T-cell (primary cell): ENCODE measurements at regions not wholly inside any gene's neighbourhood (a gene's known extent, or its start where the extent isn't known, plus 50 kb on each side); places are given as distances from the start of the nearest gene placed in this dataset.
"Not testable (repeated sequence)": the region's sequence is repeated elsewhere in the genome, so short reads cannot be mapped to it uniquely, and the experiment has no call there.

Source experiments
- ATAC-seq, 4 experiments: fragments of 200-7000 bp in 3 of 4; fragments of 150-1000 bp in 1 of 4; cut with Tn5 transposase; replicated peaks in 1 of 4; 1 replicate in 3 of 4; 2 replicates in 1 of 4; pipeline ENCODE4 v1.10.0; 2021; ENCODE audit warnings: moderate library complexity in 3 of 4, mild to moderate bottlenecking in 2 of 4, moderate number of reproducible peaks in 1 of 4
- CTCF ChIA-PET, 2 donors: fragments of 300-600 bp; sonication (Branson Sonifier 250); formaldehyde crosslinking; loops; one replicate each; lab custom pipeline; 2022; ENCODE audit warnings: antibody characterized with exemption in 2 of 2; lab: Charles Lee
- POLR2A ChIA-PET, 2 donors: fragments of 300-600 bp; sonication (Branson Sonifier 250); formaldehyde crosslinking; loops; one replicate each; lab custom pipeline; 2022; ENCODE audit warnings: antibody characterized with exemption in 2 of 2; lab: Charles Lee
- DNase-seq, 35 experiments: peaks; one replicate each; pipeline versions ENCODE4 v3.0.0 to v3.0.0-alpha.2; 2013 to 2023
- H3K27ac ChIP-seq: one replicate; pipeline ENCODE4 v1.5.1; 2013; ENCODE audit warnings: low read length
- H3K27me3 ChIP-seq, 2 experiments: replicated peaks in 1 of 2; 1 replicate in 1 of 2; 2 replicates in 1 of 2; pipeline versions ENCODE4 v1.6.1 to v1.7.0; 2013; ENCODE audit warnings: low read length in 1 of 2, mixed read lengths in 1 of 2; ENCODE audit not compliant: control insufficient read depth in 2 of 2, insufficient read depth in 2 of 2; ENCODE audit errors: extremely low read depth in 1 of 2
- H3K36me3 ChIP-seq, 2 donors: 1 replicate in 1 of 2; 2 replicates in 1 of 2; pipeline versions ENCODE4 v1.6.1 to v1.7.0; 2013; ENCODE audit warnings: low read length in 1 of 2; ENCODE audit not compliant: control insufficient read depth in 2 of 2, insufficient read depth in 1 of 2; ENCODE audit errors: extremely low read depth in 1 of 2
- H3K4me1 ChIP-seq, 2 experiments: 1 replicate in 1 of 2; 2 replicates in 1 of 2; pipeline versions ENCODE4 v1.6.1 to v1.7.0; 2013; ENCODE audit warnings: low read length in 2 of 2, mixed read lengths in 1 of 2; ENCODE audit not compliant: insufficient read depth in 2 of 2, control insufficient read depth in 1 of 2; ENCODE audit errors: extremely low read depth in 1 of 2
- H3K4me3 ChIP-seq, 2 donors: 1 replicate in 1 of 2; 2 replicates in 1 of 2; pipeline versions ENCODE4 v1.5.1 to v1.7.0; 2013; ENCODE audit warnings: mild to moderate bottlenecking in 2 of 2, low read length in 1 of 2, moderate library complexity in 1 of 2; ENCODE audit not compliant: control insufficient read depth in 1 of 2; ENCODE audit errors: extremely low read depth in 1 of 2
- H3K9me3 ChIP-seq: 2 replicates; pipeline ENCODE4 v1.7.0; 2013
- H3K27ac Mint-ChIP-seq, 2 donors: one replicate each; pipeline ENCODE4 v1.8.0; 2020 to 2021; ENCODE audit warnings: mild to moderate bottlenecking in 2 of 2, mixed read lengths in 2 of 2
- H3K27me3 Mint-ChIP-seq, 2 donors: one replicate each; pipeline ENCODE4 v1.8.0; 2021 to 2022; ENCODE audit warnings: mixed read lengths in 2 of 2
- H3K36me3 Mint-ChIP-seq: one replicate; pipeline ENCODE4 v1.8.0; 2021; ENCODE audit warnings: mixed read lengths
- H3K4me1 Mint-ChIP-seq, 3 donors: one replicate each; pipeline ENCODE4 v1.8.0; 2020 to 2022; ENCODE audit warnings: mixed read lengths in 3 of 3, mild to moderate bottlenecking in 1 of 3
- H3K4me3 Mint-ChIP-seq, 3 donors: one replicate each; pipeline ENCODE4 v1.8.0; 2020 to 2022; ENCODE audit warnings: mild to moderate bottlenecking in 3 of 3, mixed read lengths in 3 of 3, moderate library complexity in 3 of 3
- H3K9me3 Mint-ChIP-seq, 3 donors: one replicate each; pipeline ENCODE4 v1.8.0; 2020 to 2022; ENCODE audit warnings: mixed read lengths in 3 of 3
- WGBS: methylation state at CpG from one replicate; pipeline ENCODE4 v1.1.5; 2013; ENCODE audit warnings: missing lambda C conversion rate; ENCODE audit not compliant: insufficient coverage; 5-methylcytosine and 5-hydroxymethylcytosine counted together

- peaks cover 4 to 11% (median 5%) of the 10 kb centered on the region in 3 donors for H3K9me3 Mint-ChIP-seq
- no peaks in the 10 kb centered on the region for H3K27me3 Mint-ChIP-seq
- no peaks in the 10 kb centered on the region for H3K9me3 ChIP-seq
- H3K36me3 ChIP-seq: no peaks in the 10 kb centered on the region
- no peaks in the 10 kb centered on the region for H3K36me3 Mint-ChIP-seq
- no peaks in the 10 kb centered on the region for H3K27me3 ChIP-seq
- ATAC-seq: no peak
- POLR2A ChIA-PET: no interaction called here
- no peak for DNase-seq
- no peaks in the 10 kb centered on the region for H3K4me1 Mint-ChIP-seq
- no peak overlapping the region for H3K27ac ChIP-seq
- H3K4me1 ChIP-seq: no peaks in the 10 kb centered on the region
- CTCF ChIA-PET: no interaction called here
- no peak overlapping the region for H3K4me3 ChIP-seq
- H3K27ac Mint-ChIP-seq: no peak overlapping the region
- no CpG with 5 or more reads among the region's 1 CpG for WGBS
- H3K4me3 Mint-ChIP-seq: no peak overlapping the region
Measured at GRCh38 chr3:90080988-90081387, 973.6 kb downstream of the EPHA3 start.

- H3K27ac ChIP-seq, H3K4me1 ChIP-seq, H3K9me3 ChIP-seq, H3K36me3 ChIP-seq, H3K4me3 Mint-ChIP-seq, ATAC-seq, H3K27me3 Mint-ChIP-seq, H3K27me3 ChIP-seq, H3K4me3 ChIP-seq, H3K9me3 Mint-ChIP-seq, CTCF ChIA-PET, H3K36me3 Mint-ChIP-seq, DNase-seq, H3K4me1 Mint-ChIP-seq, POLR2A ChIA-PET, H3K27ac Mint-ChIP-seq: not testable (repeated sequence)
- 67% methylated on average over 2 of the region's 8 CpGs for WGBS
Measured at GRCh38 chr3:90086297-90086696, 978.9 kb downstream of the EPHA3 start.

GRCh38 chr3:90087703-90088102, 980.3 kb downstream of the EPHA3 start:
- Histone ChIP-seq H3K36me3 (no peaks in the 10 kb centered on the region), H3K4me3 (no peak overlapping the region), H3K9me3 (no peaks in the 10 kb centered on the region), H3K27ac (no peak overlapping the region), H3K4me1 (no peaks in the 10 kb centered on the region), H3K27me3 (no peaks in the 10 kb centered on the region)
- ChIA-PET POLR2A (no interaction called here), CTCF (no interaction called here)
- Mint-ChIP-seq H3K9me3 (no peaks in the 10 kb centered on the region), H3K4me3 (no peak overlapping the region), H3K36me3 (no peaks in the 10 kb centered on the region), H3K27me3 (no peaks in the 10 kb centered on the region), H3K4me1 (no peaks in the 10 kb centered on the region), H3K27ac (no peak overlapping the region)
- DNase-seq (no peak), ATAC-seq (no peak)
- no CpG with 5 or more reads among the region's 2 CpGs for WGBS

- H3K27ac ChIP-seq: no peak overlapping the region
- no peak for DNase-seq
- H3K36me3 ChIP-seq: no peaks in the 10 kb centered on the region
- H3K27me3 ChIP-seq: no peaks in the 10 kb centered on the region
- no peaks in the 10 kb centered on the region for H3K9me3 ChIP-seq
- POLR2A ChIA-PET: no interaction called here
- peaks cover 0 to 6% (median 3%) of the 10 kb centered on the region in 3 donors for H3K9me3 Mint-ChIP-seq
- H3K27ac Mint-ChIP-seq: no peak overlapping the region
- no peak overlapping the region for H3K4me3 ChIP-seq
- ATAC-seq: no peak
- H3K36me3 Mint-ChIP-seq: no peaks in the 10 kb centered on the region
- no peaks in the 10 kb centered on the region for H3K27me3 Mint-ChIP-seq
- CTCF ChIA-PET: no interaction called here
- no peaks in the 10 kb centered on the region for H3K4me1 Mint-ChIP-seq
- WGBS: no CpG with 5 or more reads among the region's 2 CpGs
- no peaks in the 10 kb centered on the region for H3K4me1 ChIP-seq
- no peak overlapping the region for H3K4me3 Mint-ChIP-seq
Measured at GRCh38 chr3:90091549-90091948, 984.1 kb downstream of the EPHA3 start.

GRCh38 chr3:90092994-90093393, 985.6 kb downstream of the EPHA3 start:
- H3K27me3 ChIP-seq: no peaks in the 10 kb centered on the region
- DNase-seq (no peak), ATAC-seq (no peak)
- Mint-ChIP-seq H3K9me3 (peaks cover 0 to 7% (median 3%) of the 10 kb centered on the region in 3 donors), H3K36me3 (no peaks in the 10 kb centered on the region), H3K4me3 (no peak overlapping the region), H3K27ac (no peak overlapping the region), H3K4me1 (no peaks in the 10 kb centered on the region), H3K27me3 (no peaks in the 10 kb centered on the region)
- no peaks in the 10 kb centered on the region for H3K4me1 ChIP-seq
- no CpG with 5 or more reads among the region's 1 CpG for WGBS
- CTCF ChIA-PET: no interaction called here
- POLR2A ChIA-PET: no interaction called here
- H3K27ac ChIP-seq: no peak overlapping the region
- H3K36me3 ChIP-seq: no peaks in the 10 kb centered on the region
- H3K4me3 ChIP-seq: no peak overlapping the region
- no peaks in the 10 kb centered on the region for H3K9me3 ChIP-seq

GRCh38 chr3:90095811-90096210, 988.4 kb downstream of the EPHA3 start:
- no peak overlapping the region for H3K4me3 Mint-ChIP-seq
- H3K27me3 Mint-ChIP-seq: no peaks in the 10 kb centered on the region
- no peaks in the 10 kb centered on the region for H3K9me3 ChIP-seq
- ChIA-PET POLR2A (no interaction called here), CTCF (no interaction called here)
- no peaks in the 10 kb centered on the region for H3K36me3 ChIP-seq
- H3K27me3 ChIP-seq: no peaks in the 10 kb centered on the region
- no peaks in the 10 kb centered on the region for H3K36me3 Mint-ChIP-seq
- DNase-seq (no peak), ATAC-seq (no peak)
- no peaks in the 10 kb centered on the region for H3K4me1 ChIP-seq
- H3K4me1 Mint-ChIP-seq: no peaks in the 10 kb centered on the region
- H3K27ac Mint-ChIP-seq: no peak overlapping the region
- H3K9me3 Mint-ChIP-seq: peaks cover 0 to 12% (median 3%) of the 10 kb centered on the region in 3 donors
- H3K27ac ChIP-seq: no peak overlapping the region
- WGBS: 92% methylated on average over 2 of the region's 2 CpGs
- no peak overlapping the region for H3K4me3 ChIP-seq

GRCh38 chr3:90099493-90099892, 992.1 kb downstream of the EPHA3 start:
- H3K27ac ChIP-seq: no peak overlapping the region
- no peaks in the 10 kb centered on the region for H3K27me3 ChIP-seq
- no peak overlapping the region for H3K4me3 ChIP-seq
- Mint-ChIP-seq H3K27me3 (no peaks in the 10 kb centered on the region), H3K36me3 (no peaks in the 10 kb centered on the region), H3K9me3 (peaks cover 3 to 14% (median 14%) of the 10 kb centered on the region in 3 donors), H3K4me1 (no peaks in the 10 kb centered on the region), H3K4me3 (no peak overlapping the region), H3K27ac (no peak overlapping the region)
- ChIA-PET CTCF (no interaction called here), POLR2A (no interaction called here)
- no peaks in the 10 kb centered on the region for H3K9me3 ChIP-seq
- no peak for ATAC-seq
- no peaks in the 10 kb centered on the region for H3K36me3 ChIP-seq
- DNase-seq: no peak
- no peaks in the 10 kb centered on the region for H3K4me1 ChIP-seq
- no CpG with 5 or more reads among the region's 1 CpG for WGBS
